NOMO-1 treated with DMSO at 0.1 percent for 48 hours (cell line): ENCODE measurements at regions not wholly inside any gene's neighbourhood (a gene's known extent, or its start where the extent isn't known, plus 50 kb on each side); places are given as distances from the start of the nearest gene placed in this dataset.

Source experiments
- DNase-seq: peaks from one replicate; lab custom pipeline; 2025; ENCODE audit not compliant: unreplicated experiment; lab: John Stamatoyannopoulos, UW

DNA sequence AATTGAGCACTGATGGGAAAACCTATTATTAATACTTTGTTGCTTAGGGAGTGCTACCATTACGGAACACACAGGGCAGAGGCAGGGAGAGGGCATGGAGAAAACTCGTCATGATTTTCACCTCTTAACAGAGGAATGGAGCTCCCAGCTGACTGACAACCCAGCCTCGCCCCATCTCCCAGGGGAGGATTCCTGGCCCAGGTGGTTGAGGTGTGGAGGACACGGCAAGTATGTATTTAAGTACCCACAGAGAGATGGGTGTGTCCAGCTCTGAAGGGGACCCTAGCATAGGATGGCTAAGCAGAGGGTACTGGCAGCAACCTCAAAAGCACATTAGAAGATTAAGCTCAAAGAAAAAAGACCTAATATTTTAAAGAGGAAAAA, 261.9 kb upstream of the MOCS1 start:
- DNase-seq, result no peak

DNA sequence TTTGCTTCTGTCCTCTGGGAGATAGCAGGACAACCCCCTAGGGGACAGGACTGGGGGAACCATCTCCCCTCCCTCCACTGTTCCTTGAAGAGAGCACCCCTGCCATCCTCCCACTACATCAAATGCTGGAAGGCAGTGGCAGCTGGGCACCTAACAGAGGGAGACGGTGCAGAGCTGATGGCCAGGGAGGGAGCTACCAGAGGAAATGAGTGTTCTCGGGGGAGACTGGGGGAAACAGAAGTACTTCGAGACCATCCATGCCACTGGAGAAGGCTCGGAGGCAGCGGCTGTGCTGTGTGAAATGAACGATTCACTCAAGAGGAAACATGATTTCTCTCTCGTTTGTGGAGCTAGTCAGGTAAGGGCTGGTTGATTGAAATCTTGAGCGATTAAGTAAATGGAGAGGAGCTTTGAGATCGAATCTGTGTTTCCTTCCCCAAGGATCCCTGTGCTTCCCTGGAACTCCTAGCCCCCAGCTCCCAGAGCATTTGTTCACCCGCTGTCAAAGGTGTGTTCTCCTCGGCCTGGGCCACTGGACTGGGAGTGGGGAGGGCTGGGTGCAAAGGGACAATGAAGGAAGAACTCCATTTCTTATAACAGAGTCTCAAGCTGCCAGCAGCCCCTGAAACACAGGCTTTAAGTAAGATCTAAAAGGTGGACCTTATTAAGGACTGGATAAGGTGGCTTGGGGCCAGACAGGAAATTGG, 261.3 kb upstream of the MOCS1 start:
- no peak for DNase-seq

DNA sequence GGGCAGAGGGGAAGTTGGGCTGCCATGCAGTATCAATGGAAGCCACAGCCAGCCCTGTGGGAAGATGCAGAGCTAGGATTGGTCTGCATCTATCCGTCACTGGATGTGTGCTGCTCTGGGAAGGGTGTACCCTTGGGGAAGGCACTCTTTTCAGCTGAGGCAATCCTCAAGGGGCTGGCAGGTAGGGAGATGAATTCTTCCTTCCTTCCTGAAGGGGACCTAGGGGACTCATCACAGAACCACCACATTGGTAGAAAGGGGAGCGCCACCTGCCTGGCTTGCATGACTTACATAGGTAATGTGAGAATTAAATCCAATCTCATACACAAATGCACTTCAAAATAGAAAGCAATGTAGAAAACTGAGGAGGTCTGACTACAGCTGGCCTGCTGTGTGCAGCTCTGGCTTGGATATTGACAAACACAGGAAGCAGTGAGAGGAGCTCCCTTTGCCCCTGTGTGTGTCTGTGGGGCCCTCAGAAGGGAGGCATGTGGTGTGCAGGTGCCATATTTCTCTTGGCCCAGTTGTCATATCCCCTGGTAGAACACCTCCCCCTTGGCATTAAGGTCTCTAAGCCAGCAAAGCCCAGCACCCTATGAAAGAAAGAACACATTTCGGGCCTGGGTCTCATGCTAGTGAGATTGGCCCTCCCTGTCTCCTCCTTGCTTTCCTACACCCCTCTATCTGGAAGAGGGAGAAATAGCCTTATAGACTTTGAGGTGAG, 260.3 kb upstream of the MOCS1 start:
- no peak for DNase-seq

DNA sequence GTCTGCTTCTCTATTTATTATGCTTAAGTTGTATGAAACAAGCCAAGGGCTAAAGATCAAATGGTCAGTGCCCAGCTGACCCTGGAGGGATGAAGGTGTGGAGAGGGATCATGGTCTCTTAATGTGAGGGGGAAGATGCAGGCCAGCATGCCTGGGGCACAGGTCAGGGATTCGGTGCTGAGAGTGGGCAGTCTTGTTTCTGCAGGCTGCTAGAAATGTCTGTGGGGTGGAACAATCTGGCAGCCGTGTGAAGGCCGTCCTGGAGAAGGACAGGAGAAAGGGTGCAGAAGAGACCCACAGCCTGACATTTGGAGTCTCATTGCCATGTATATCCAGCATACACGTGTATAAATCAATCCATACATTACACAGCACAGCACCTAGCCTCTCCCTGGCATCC, 258.3 kb upstream of the MOCS1 start:
- DNase-seq, result no peak

DNA sequence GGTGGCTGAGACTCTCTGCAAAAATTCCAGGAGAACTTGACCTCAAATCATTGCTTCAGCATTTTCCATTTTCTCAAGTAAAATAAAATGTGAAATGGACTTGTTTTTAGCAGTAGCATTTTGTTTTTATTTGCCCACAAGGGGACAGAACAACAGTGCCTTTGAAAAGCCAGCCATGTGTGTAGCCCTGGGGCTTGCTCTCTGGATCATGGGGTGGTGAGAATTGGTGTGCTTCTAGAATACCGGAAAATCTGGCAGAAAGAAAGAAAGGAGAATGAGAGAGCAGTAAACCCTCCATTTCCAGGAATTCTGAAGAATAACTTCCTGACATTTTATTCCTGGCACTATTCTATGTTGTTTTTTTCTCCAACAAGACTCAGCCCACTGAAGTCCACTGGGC, 254.7 kb upstream of the MOCS1 start:
- no peak for DNase-seq

DNA sequence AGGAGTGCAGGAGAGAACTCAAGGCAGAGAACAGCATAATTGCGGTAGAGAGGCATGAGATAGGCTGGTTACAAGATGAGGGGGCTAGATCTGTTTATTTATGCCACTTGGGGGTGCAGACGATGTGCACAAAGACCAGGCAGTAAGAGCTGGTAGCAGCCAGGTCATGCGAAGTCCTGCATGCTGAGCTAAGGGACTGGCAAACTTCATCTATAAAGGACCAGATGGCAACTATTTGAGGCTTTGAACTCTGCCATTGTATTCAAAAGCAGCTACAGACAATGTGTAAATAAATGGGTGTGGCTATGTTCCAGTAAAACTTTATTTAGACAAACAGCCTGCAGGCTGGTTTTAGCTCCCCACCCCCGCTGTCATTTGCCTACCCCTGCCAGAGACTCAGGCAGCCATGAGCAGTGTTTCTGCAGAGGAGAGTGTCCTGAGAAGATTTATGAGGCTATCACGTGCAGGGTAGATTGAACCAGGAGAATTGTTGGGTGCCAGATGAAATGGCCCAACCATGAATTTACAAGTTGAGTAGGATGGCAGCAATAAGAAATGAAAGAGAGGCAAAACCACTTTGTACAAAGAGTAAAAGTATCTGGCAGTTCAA, 253.4 kb upstream of the MOCS1 start:
- no peak for DNase-seq

DNA sequence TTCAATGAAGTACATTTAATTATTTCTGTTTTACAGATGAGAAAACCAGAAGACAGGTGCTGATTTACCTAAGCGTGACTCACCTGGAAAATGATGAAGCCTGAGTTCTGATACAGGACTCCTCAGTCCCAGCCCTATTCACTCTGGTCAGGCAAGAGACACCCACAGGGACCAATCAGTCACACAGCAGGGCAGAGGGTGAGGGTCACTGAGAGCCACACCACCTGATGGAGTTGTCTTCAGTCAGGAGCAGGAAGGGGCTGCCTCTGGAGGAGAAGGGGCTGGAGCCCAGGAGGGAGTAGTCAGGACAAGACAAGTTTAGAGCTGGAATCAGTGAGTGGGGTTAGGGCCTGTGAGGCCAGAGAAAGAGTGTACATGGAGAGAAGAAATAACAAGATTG, 251.2 kb upstream of the MOCS1 start:
- DNase-seq, result no peak

DNA sequence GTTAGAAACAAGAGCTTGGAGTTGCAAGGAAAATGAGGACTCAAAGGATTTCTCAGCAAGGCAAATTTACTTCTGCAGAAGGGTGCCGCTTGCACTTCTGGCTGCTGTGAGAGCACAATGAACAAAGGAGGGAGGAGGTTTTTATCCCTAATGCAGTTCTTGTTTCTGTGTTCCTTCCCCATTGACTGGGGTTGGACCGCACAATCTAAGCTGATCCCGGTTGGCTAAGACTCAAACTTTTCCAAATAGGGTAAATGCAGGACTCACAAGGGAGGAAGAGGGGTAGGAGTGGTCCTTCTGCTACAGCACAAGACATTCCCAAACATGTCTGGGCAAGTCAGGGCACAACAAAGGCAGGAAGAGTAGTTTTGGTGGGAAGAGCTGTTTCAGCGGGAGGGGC, 249.6 kb upstream of the MOCS1 start:
- DNase-seq, result no peak

DNA sequence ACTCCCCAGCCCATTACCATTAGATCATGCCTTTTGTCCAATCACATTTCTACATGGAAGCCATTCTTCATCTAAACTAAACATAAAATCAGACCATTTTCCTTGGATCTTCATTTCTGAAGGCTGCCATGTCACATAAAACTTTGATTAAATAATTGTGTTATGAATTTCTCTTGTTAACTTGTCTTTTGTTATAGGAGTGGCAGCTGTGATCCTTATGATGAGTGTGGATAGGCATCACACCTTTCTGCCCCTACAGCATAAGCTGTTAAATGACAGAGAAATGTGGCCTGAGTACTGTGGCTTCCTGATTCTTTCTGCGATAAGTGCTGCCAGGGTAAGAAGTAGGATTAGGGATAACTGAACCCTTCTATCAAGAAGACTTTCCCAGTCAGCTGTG, 247.1 kb upstream of the MOCS1 start:
- DNase-seq, result no peak

DNA sequence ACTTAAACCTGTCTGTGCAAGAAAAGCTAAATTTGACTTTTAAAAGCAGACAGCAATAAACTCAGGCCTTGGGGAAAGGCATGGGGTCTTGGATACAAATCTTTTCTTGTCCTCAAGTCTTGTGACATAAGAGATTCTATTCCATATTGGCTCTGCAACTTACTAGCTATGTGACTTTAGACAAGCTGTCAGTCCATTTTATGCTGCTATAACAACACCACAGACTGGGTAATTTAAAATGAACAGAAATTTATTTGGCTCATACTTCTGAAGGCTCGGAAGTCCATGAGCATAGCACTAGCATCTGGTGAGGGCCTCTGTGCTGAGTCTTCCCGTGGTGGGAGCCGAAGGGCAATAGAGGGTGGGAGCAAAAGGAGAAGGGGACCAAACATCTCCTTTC, 246.0 kb upstream of the MOCS1 start:
- DNase-seq, result no peak

DNA sequence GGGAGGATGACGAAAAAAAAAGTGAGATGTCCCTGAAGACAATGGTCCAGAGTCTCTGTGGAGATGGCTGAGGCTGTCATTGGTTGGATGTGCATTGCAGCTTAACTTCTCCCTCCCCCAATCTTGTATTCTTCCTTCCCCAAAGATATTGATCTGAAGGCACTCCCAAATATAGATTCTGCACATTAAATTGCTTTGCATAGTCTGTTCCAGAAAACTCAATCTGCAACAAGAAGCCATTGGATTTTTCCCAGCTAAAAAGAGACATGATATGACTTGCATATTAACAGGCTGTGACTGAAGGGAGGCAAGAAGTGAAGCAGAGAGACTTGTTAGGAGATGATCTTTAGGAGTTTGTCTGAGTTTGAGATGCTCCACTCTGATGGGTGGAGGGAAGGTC, 245.2 kb upstream of the MOCS1 start:
- DNase-seq, result no peak

DNA sequence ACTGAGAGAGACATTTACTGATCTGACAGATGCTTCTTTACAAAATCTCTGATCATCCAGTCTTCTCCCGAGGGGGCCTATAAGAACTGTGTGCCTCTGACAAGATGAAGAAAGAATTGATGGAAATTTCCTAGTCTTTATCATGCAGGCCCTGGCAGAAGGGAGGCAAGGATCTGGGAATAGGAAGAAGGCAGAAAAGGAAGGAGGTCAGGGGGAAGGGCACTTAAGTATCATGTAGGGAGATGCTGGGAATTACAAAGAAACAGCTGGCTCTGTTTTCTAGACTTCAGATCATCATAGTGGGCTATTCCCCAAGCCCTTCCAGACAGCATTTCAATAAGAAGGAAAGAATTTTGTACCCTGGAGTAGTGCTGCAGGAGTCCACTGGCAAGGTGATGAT, 243.3 kb upstream of the MOCS1 start:
- no peak for DNase-seq

DNA sequence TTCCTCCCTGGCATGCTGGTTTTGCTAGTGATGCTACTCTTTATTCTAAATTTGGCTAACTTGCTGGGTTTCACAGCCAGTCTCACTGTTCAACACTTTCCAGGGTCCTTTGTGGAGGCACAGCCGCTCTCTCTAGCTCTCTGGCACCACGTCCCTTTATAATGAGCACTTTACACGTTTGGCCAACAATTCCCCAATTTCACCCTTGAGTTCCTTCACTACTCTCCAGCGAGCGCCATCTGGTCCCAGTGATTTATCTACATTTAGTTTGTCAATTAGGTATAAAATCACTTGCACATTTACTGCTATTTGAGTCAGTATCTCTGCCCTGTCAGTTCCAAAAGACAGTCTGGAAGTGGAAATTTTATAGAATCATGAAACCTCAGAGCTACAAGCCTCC, 241.9 kb upstream of the MOCS1 start:
- DNase-seq, result no peak

DNA sequence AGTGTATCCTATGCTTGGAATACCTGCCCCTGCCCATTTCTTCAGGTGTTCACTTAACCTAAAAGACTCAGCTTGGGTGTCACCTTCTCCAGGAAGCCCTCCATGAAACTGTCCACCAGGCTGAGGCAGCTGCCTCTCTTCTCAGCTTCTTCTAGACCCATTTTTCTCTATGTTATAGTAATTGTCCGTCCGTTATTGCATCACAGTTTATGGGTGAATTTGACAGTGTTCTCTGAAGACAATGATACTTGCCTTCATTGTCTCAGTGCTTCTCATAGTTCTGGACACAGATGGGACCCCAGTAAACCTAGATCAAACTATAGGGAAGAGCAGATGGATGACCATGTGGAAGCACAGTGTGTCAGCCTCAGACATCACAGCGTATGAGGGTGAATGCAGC, 238.0 kb upstream of the MOCS1 start:
- DNase-seq, result no peak

DNA sequence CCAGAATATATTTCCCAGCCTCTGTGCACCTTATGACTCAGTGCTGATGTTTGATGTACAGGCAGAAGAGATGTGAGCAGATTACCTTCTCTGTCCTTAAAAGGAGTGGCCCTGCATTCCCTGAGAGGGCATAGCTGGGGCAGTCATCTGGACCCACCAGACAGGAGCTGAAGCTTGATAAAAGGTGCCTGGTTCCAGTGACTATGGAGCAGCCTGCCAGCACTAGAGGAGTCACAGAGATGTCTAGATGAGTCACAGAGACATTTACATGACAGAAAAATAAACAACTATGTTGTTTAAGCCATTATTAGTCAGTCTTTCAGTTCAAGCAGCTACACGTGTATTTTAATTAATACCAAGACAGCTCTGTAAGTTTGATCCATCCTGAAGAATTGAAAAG, 237.1 kb upstream of the MOCS1 start:
- no peak for DNase-seq

DNA sequence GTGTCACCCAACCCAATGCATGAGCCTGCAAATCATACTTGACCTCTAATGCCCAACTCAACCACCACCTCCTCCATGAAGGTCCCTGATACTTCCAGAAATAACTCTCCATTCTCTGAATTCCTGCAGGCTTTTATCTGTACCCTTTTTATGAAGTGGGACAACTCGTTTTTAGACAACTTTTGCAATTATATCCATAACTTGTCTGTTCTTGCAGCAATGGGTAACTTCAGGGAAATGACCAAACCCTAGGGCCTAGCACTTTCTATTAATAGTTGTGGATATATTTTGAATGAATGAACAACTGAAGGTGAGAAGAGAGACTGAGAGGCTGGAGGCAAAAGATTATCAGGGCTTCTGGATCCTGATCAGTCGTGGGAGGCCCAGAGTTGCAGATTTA, 236.6 kb upstream of the MOCS1 start:
- no peak for DNase-seq

DNA sequence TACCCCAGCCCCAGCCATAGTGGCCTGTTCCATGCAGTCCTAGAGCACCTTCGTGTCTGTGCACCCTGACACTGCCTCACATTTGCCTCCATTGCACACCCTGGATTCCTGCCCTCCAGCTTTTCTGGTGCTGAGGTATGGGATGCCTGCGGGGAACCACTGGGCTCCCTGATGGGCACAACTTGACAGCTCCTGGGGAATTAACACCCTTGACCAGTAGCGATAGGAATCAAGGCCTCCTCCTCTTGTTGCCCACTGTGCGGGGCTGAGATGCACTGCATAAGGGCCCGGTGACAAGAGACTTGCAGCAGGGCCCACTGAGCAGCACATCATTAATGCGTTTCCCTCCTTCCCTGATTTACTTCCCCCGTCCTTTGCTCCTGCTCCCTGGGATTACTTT, 235.6 kb upstream of the MOCS1 start:
- no peak for DNase-seq

DNA sequence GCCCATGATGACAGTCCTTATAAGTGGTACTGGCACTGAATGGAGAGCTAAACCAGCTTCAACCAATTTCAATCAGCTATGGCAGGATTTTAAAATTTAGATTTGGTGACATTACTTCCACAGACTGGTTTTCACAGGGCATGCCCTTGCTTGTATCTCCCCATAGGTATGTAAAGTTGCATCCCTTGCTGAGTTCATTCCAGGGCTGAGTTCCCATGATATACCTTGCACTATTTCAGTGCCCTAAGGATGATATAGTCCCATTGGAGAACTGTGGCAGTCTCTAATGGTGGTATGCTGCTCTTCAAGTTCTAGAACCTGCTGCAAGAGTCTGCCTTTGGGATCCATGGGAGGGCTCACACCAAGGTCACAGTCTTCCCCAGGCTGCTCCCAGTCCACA, 232.7 kb upstream of the MOCS1 start:
- no peak for DNase-seq

DNA sequence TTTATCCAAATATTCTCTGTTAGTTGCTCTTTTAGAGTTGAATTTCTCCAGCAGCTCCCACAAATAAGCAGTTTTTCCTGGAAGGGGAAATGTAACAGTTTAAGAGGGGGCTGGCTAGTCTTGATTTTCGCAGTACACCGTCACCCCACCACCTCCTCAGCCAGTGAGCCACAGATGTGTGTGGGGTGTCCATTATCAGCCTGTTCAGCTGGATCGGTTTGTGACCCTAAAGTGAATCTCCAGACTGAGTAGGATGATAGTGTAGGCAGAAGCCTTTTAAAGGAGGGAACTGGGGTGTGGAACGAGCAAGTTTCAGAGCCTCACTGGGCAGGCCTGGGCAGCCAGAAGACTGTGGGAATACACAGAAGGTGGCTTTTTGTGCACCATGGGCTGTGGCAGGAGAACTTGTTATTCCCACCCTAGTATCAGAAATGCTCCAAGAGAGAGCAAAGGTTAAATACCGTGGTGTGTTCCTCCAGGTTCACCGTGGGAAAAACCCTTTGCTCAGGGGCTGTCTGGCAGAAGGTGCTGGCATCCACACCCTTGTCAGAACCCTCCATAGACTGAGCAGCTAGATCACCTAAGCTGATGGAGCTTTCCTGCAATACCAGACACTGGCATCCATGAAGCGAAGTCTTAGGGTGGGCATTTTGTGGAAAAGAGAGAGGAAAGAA, 230.9 kb upstream of the MOCS1 start:
- no peak for DNase-seq

DNA sequence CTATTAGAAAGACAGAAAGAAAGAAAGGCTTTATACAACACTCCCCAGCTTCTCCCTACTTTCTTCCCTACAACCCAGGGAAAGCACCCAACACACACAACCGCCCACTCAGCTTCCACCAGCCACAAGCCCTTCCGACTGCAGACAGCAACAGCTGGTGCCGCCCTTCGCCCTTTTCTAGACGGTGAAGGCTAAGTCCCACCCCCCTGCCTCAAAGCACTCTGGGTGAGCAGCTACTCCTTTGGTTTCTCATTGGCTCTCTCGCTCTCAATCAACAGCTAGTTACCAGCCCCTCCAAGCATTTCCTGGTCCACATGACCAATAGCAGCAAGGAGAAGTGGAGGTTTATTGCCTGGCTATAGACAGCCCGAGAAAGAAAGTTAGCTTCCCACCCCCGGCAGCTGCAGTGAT, 230.1 kb upstream of the MOCS1 start:
- DNase-seq, result no peak

DNA sequence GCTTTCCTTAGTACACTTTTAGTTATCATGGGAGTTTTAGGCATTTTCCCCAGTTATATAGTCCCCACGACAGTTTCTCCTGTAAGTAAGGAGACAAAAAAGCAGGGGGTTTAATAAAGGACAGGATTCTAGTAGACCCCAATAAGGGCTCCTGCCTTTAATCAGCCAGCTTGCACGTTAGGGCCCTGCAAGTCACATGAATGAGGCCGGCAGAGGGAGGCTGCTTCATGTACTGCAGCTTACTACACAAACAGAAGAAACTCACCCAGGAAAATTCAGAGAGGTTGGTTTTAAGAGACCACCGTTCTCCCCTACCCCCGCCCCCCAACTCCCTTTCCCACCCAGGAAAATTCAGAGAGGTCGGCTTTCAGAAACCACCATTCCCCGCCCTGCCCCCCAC, 229.7 kb upstream of the MOCS1 start:
- no peak for DNase-seq

DNA sequence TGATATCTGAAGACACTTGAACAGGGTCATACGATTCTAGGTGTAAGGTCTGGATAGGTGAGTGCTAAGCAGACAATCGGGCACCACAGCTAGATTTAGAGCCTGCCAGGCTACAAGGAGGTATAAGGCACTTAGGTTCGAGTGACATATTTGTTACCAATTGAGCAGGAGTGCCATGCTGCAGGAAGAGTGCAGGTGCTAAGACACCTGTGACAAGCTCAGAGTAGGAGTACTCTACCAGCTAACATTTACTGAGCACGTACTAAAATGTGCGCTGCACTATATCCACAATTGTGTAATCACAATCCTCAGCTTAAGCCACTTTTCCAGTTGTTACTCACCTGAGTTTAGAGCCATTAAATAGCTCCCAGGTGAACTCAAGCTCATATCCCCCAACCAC, 227.8 kb upstream of the MOCS1 start:
- no peak for DNase-seq
